K562 (cell line): ENCODE measurements at regions not wholly inside any gene's neighbourhood (a gene's known extent, or its start where the extent isn't known, plus 50 kb on each side); places are given as distances from the start of the nearest gene placed in this dataset.

Source experiments
- ATAC-seq: fragments of 200-7000 bp; cut with Tn5 transposase; 3 replicates; pipeline ENCODE4 v1.9.1; 2020; ENCODE audit warnings: moderate library complexity
- BruUV-seq: library from RNA; stranded (reverse); fragments of 400-500 nt; replicated peaks from 2 replicates; lab custom pipeline; 2021; lab: Mats Ljungman, UMichigan
- CTCF ChIA-PET: fragments of 300-600 bp; formaldehyde crosslinking; extraction: SDS; loops from one replicate; lab custom pipeline; 2021; ENCODE audit warnings: low intra/inter-chr PET ratio; lab: Yijun Ruan, JAX
- POLR2A ChIA-PET: fragments of 300-600, 350-650 bp; sonication (Branson Sonifier 250); formaldehyde crosslinking; extraction: SDS; loops from one replicate; lab custom pipeline; 2021; ENCODE audit warnings: antibody characterized with exemption, inconsistent platforms; lab: Yijun Ruan, JAX
- DNase-seq, 4 experiments: peaks; one replicate each; pipeline versions ENCODE4 v3.0.0 to v3.0.0-alpha.2; 2011 to 2018; ENCODE audit warnings: low spot score in 3 of 4, mixed read lengths in 3 of 4; ENCODE audit errors: extremely low read depth in 1 of 4
- FAIRE-seq: peaks from 2 replicates; lab custom pipeline; 2011; peaks lifted over from hg19 to GRCh38; lab: Jason Lieb, UNC
- H2AFZ ChIP-seq: 2 replicates; pipeline ENCODE4 v1.6.0; 2011; ENCODE audit warnings: low read depth, low read length, control low read depth, inconsistent platforms
- H3K27ac ChIP-seq: fragments of 200-600 bp; 3 replicates; pipeline ENCODE4 v1.8.0; 2011; ENCODE audit warnings: low read depth, mild to moderate bottlenecking, control low read depth, inconsistent platforms, low read length, moderate library complexity, mixed read lengths; ENCODE audit errors: extremely low read depth
- H3K27me3 ChIP-seq, 2 experiments: fragments of 300-600 bp in 1 of 2; 2 replicates in 1 of 2; 3 replicates in 1 of 2; pipeline versions ENCODE4 v1.6.0 to v1.8.0; 2011; ENCODE audit warnings: inconsistent platforms in 2 of 2, low read length in 2 of 2, mild to moderate bottlenecking in 1 of 2, mixed read lengths in 1 of 2, moderate library complexity in 1 of 2; ENCODE audit not compliant: control insufficient read depth in 2 of 2, insufficient read depth in 2 of 2
- H3K36me3 ChIP-seq: fragments of 300-600 bp; 3 replicates; pipeline ENCODE4 v1.8.0; 2011; ENCODE audit warnings: mild to moderate bottlenecking, low read length, inconsistent platforms; ENCODE audit not compliant: control insufficient read depth, insufficient read depth
- H3K4me1 ChIP-seq, 2 experiments: fragments of 200-600 bp in 1 of 2; replicated peaks in 1 of 2; 2 replicates in 1 of 2; 3 replicates in 1 of 2; pipeline versions ENCODE4 v1.5.1 to v1.8.0; 2011; ENCODE audit warnings: inconsistent platforms in 2 of 2, low read length in 2 of 2, mild to moderate bottlenecking in 1 of 2, mixed read lengths in 1 of 2, moderate library complexity in 1 of 2; ENCODE audit not compliant: control insufficient read depth in 2 of 2, insufficient read depth in 2 of 2
- H3K4me2 ChIP-seq: 2 replicates; pipeline ENCODE4 v1.6.1; 2011; ENCODE audit warnings: low read length, control low read depth, inconsistent platforms, mixed read lengths; ENCODE audit not compliant: insufficient read depth
- H3K4me3 ChIP-seq: fragments of 200-600 bp; sonication (generic), shearing (Covaris generic); 2 replicates; pipeline ENCODE4 v1.5.1; 2016; ENCODE audit warnings: control low read depth, inconsistent platforms
- H3K79me2 ChIP-seq: fragments of 200-600 bp; 3 replicates; pipeline ENCODE4 v1.8.0; 2011; ENCODE audit warnings: low read length, inconsistent platforms; ENCODE audit not compliant: control insufficient read depth, insufficient read depth
- H3K9ac ChIP-seq, 2 experiments: 2 replicates each; pipeline versions ENCODE4 v1.6.0 to v1.6.1; 2011; ENCODE audit warnings: low read depth in 2 of 2, low read length in 2 of 2, control low read depth in 1 of 2, inconsistent platforms in 1 of 2, mild to moderate bottlenecking in 1 of 2, mixed read lengths in 1 of 2; ENCODE audit not compliant: insufficient read depth in 1 of 2
- H3K9me1 ChIP-seq: one replicate; pipeline ENCODE4 v1.6.0; 2011; ENCODE audit warnings: inconsistent platforms, mild to moderate bottlenecking, low read length, moderate library complexity; ENCODE audit not compliant: control insufficient read depth, insufficient read depth
- H3K9me3 ChIP-seq: replicated peaks from 2 replicates; pipeline ENCODE4 v1.5.1; 2011; ENCODE audit warnings: low read depth, low read length, inconsistent platforms; ENCODE audit not compliant: control insufficient read depth, insufficient read depth
- H4K20me1 ChIP-seq: replicated peaks from 2 replicates; pipeline ENCODE4 v1.6.1; 2011; ENCODE audit warnings: low read length, inconsistent platforms, mixed read lengths; ENCODE audit not compliant: control insufficient read depth, insufficient read depth
- DACH1 ChIP-seq: fragments of 450-650 bp; IDR thresholded peaks from 2 replicates; pipeline ENCODE4 v1.6.1; 2018; ENCODE audit not compliant: partially characterized antibody
- MITF ChIP-seq: IDR thresholded peaks from 2 replicates; pipeline ENCODE4 v1.6.1; 2014; ENCODE audit warnings: antibody characterized with exemption
- MTA2 ChIP-seq: fragments of 450-650 bp; IDR thresholded peaks from 2 replicates; pipeline ENCODE4 v1.6.1; 2016; ENCODE audit warnings: low read depth
- RBM25 ChIP-seq: fragments of 200-400 bp; formaldehyde crosslinking; IDR thresholded peaks from 2 replicates; pipeline ENCODE4 v1.6.1; 2018; ENCODE audit warnings: low read length, low read depth, moderate library complexity; ENCODE audit not compliant: severe bottlenecking
- WGBS: fragments of 100-300 bp; shearing (Covaris generic); methylation state at CpG from one replicate; pipeline ENCODE4 v1.1.6; 2016; ENCODE audit warnings: low coverage, mixed read lengths; ENCODE audit not compliant: insufficient coverage; ENCODE audit errors: missing lambda C conversion rate; 5-methylcytosine and 5-hydroxymethylcytosine counted together
- in situ Hi-C: fragments of 300-500 bp; cut with MboI; formaldehyde crosslinking; loops from 4 replicates; pipeline ENCODE4 v1.15.0; 2018; ENCODE audit warnings: inconsistent platforms, mixed read lengths
- intact Hi-C: fragments of 100-400 bp; cut with micrococcal nuclease; formaldehyde crosslinking; loops from 2 replicates; pipeline ENCODE4 v1.14.2; 2022

- in situ Hi-C loops (no loop called here), intact Hi-C loops (no loop called here)
- DNase-seq (no peak), FAIRE-seq (no peak), ATAC-seq (no peak)
- Histone ChIP-seq H3K79me2 (no peaks in the 10 kb centered on the region), H2AFZ (no peak overlapping the region), H3K27ac (no peak overlapping the region), H4K20me1 (no peaks in the 10 kb centered on the region), H3K9ac (no peak overlapping the region), H3K36me3 (no peaks in the 10 kb centered on the region), H3K4me1 (no peaks in the 10 kb centered on the region), H3K9me3 (no peaks in the 10 kb centered on the region), H3K4me2 (no peak overlapping the region), H3K4me3 (no peak overlapping the region), H3K27me3 (peaks cover 5 to 16% of the 10 kb centered on the region in 2 experiments; a peak in 4 of 5 replicates), H3K9me1 (no peaks in the 10 kb centered on the region)
- CTCF ChIA-PET: no interaction called here
- 0% methylated on average over 2 of the region's 2 CpGs for WGBS
- BruUV-seq: no TSS peak
- POLR2A ChIA-PET: interaction anchor here (0.6 kb wide), 1 partner anchor 860 kb away, joined by 6 read pairs; no protein-coding TSS in a partner anchor
- TF ChIP-seq RBM25 (peak; percentile 36), DACH1 (no peak)
- TF ChIP-seq, all 486 proteins: peak for 1
Observed at GRCh38 chr5:174522480-174523260, 201.7 kb upstream of the MSX2 start.

- no TSS peak for BruUV-seq
- Histone ChIP-seq H2AFZ (no peak overlapping the region), H3K4me3 (no peak overlapping the region), H3K27ac (no peak overlapping the region), H3K27me3 (peaks cover 3 to 11% of the 10 kb centered on the region in 2 experiments; a peak in 4 of 5 replicates), H4K20me1 (no peaks in the 10 kb centered on the region), H3K9me1 (no peaks in the 10 kb centered on the region), H3K9ac (no peak overlapping the region), H3K9me3 (no peaks in the 10 kb centered on the region), H3K4me2 (no peak overlapping the region), H3K4me1 (no peaks in the 10 kb centered on the region), H3K36me3 (no peaks in the 10 kb centered on the region), H3K79me2 (no peaks in the 10 kb centered on the region)
- DNase-seq (no peak), FAIRE-seq (peak; percentile 19), ATAC-seq (no peak)
- in situ Hi-C loops: no loop called here
- intact Hi-C loops: no loop called here
- ChIA-PET POLR2A (interaction anchor here (0.6 kb wide), 1 partner anchor 859 kb away, joined by 6 read pairs; no protein-coding TSS in a partner anchor), CTCF (interaction anchor here (0.7 kb wide), 1 partner anchor 299 kb away, joined by 3 read pairs; no protein-coding TSS in a partner anchor)
- WGBS: 4% methylated on average over 6 of the region's 6 CpGs
- TF ChIP-seq MITF: no peak
- TF ChIP-seq MTA2: no peak
Observed at GRCh38 chr5:174523311-174524071, 200.9 kb upstream of the MSX2 start.
